Right cardiac atrium (tissue), 5 donors: ENCODE measurements at regions not wholly inside any gene's neighbourhood (a gene's known extent, or its start where the extent isn't known, plus 50 kb on each side); places are given as distances from the start of the nearest gene placed in this dataset.
A peak's percentile ranks its signal among the peaks of the same experiment; 100 is the strongest.
"Not testable (repeated sequence)": the region's sequence is repeated elsewhere in the genome, so short reads cannot be mapped to it uniquely, and the experiment has no call there.

ENCODE experiments used
- ATAC-seq, 2 donors: fragments of 200-7000 bp; cut with Tn5 transposase; one replicate each; pipeline versions ENCODE4 v1.8.0 to v1.9.1; 2020; ENCODE audit warnings: moderate library complexity in 2 of 2, mild to moderate bottlenecking in 1 of 2
- DNase-seq, 3 donors: peaks; one replicate each; pipeline ENCODE4 v3.0.0-alpha.2; 2020
- H3K27ac ChIP-seq: one replicate; pipeline ENCODE4 v1.5.1; 2013; ENCODE audit warnings: mild to moderate bottlenecking, low read length, control low read depth, moderate library complexity
- H3K27me3 ChIP-seq: one replicate; pipeline ENCODE4 v1.6.1; 2013; ENCODE audit not compliant: control insufficient read depth, insufficient read depth
- H3K4me1 ChIP-seq: one replicate; pipeline ENCODE4 v1.6.1; 2013; ENCODE audit warnings: low read length; ENCODE audit not compliant: control insufficient read depth, insufficient read depth
- H3K4me3 ChIP-seq: one replicate; pipeline ENCODE4 v1.5.1; 2013; ENCODE audit warnings: low read length, control low read depth
- H3K9me3 ChIP-seq: one replicate; pipeline ENCODE4 v1.6.1; 2013; ENCODE audit warnings: low read length; ENCODE audit not compliant: control insufficient read depth
- WGBS: extraction: QIAGEN DNeasy Blood & Tissue Kit; methylation state at CpG from one replicate; pipeline ENCODE4 v1.1.7; 2013; 5-methylcytosine and 5-hydroxymethylcytosine counted together
- intact Hi-C, 4 donors: fragments of 100-400 bp; cut with DNase I; formaldehyde crosslinking; loops; one replicate each; pipeline versions ENCODE4 v1.11.0 to v1.14.0; 2022 to 2023
- donor health status: healthy with polysubstance abuse.
- donor health status: DM: no; HTN: yes; CAD: no.
- donor health status: DM: no; HTN: no; CAD: no.
- donor health status: DM: no; HTN: yes; CAD: no; lungs with severe emphysema.
- donor health status: DM: yes; HTN: yes; CAD: no.

DNA sequence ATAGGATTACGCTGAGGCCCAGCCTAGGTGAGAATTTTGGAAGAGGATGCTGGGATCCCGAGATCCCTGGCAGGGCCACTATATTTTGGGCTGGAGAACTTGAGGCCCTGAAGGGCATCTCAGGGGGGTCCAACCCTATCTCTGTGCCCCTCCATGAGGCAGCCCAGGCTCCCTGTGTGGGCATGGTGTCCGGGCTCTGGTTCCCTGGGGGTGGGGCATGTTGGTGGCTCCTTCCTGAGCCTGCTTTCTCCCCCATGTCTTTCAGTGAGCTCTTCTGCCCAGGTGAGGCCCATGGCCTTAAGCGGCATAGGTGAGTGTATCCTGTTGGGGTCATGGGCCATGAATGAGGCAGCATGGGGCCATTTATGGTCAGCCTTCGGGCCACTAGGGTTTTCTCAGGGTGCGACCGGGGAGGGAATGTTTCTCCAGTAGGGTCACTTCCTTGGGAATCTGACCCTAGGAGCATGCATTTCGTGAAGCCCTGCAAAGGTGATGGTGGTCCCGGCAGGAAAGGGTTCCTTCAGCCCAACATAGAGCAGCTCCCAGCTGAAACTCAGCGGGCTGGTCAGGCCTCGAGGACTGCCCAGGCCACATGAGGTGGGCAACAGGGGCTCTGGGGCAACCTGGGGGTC is 191.3 kb downstream of the UBE3A start:
- peak in 2 of 3 donors; percentile 8 to 11 for DNase-seq
- H3K27me3 ChIP-seq, result no peaks in the 10 kb centered on the region
- intact Hi-C loops, result no loop called here
- no peak for ATAC-seq
- 89% methylated on average over 11 of the region's 11 CpGs for WGBS
- no peak overlapping the region for H3K27ac ChIP-seq
- H3K4me1 ChIP-seq, result no peaks in the 10 kb centered on the region
- no peaks in the 10 kb centered on the region for H3K9me3 ChIP-seq
- H3K4me3 ChIP-seq, result no peak overlapping the region

DNA sequence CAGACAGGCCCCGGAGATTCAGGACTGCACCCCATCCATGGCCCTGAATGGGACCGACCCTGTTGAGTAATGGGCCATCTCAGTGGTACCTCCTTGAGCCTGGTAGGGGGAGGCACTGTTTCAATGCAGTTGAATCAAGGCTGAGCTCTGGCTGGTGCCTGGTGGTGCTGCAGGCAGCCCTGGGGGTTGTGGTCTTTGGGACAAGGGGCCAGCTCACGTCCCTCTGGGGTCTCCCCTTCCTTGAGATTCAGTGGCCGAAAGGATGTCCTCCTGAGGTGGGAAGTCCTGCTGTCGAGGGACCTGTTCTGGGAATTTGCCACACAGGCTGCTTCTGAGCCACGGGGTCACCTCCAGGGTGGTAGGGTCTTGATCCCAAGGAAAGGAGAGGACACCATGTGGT is 190.7 kb downstream of the UBE3A start:
- H3K9me3 ChIP-seq, intact Hi-C loops, H3K4me1 ChIP-seq, H3K27ac ChIP-seq, H3K4me3 ChIP-seq, ATAC-seq, H3K27me3 ChIP-seq: not testable (repeated sequence)
- DNase-seq, result peak in 1 of 3 donors; percentile 7
- WGBS, result 68% methylated on average over 5 of the region's 6 CpGs

DNA sequence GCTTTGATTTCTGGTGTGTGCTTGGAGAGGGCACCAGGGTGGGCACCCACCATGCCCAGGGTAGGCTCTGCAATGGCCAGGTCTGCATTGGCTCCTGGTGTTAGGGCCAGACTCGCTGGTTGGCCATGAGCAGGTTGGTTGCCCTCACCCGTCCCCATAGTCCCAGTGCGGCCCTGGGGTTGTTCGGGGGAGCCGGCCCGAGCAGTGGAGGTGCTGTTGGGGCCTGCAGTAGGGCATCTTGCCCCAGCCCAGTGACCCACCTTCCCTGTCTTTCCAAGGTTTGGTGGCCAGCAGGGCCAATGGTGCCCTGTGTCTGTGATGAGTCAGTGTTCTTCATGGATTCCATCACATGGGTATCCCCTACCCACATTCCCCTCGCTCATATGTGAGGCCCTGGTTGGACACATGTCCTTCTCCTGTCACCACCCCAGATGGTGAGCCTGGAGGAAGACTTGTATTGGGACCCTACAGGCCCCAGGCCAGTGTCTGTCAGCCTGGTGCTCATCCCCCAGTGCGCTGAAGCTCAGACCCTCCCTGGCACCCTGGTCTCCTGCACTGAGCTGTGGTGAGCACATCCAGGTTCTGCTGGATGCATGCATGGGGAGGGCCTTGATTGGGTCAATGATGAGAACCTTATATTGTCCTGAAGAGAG is 190.1 kb downstream of the UBE3A start:
- Histone ChIP-seq H3K4me1 (no peaks in the 10 kb centered on the region), H3K4me3 (no peak overlapping the region), H3K9me3 (no peaks in the 10 kb centered on the region), H3K27ac (no peak overlapping the region), H3K27me3 (no peaks in the 10 kb centered on the region)
- no peak for ATAC-seq
- 87% methylated on average over 8 of the region's 8 CpGs for WGBS
- intact Hi-C loops, result no loop called here
- peak in 2 of 3 donors; percentile 15 to 30 for DNase-seq

DNA sequence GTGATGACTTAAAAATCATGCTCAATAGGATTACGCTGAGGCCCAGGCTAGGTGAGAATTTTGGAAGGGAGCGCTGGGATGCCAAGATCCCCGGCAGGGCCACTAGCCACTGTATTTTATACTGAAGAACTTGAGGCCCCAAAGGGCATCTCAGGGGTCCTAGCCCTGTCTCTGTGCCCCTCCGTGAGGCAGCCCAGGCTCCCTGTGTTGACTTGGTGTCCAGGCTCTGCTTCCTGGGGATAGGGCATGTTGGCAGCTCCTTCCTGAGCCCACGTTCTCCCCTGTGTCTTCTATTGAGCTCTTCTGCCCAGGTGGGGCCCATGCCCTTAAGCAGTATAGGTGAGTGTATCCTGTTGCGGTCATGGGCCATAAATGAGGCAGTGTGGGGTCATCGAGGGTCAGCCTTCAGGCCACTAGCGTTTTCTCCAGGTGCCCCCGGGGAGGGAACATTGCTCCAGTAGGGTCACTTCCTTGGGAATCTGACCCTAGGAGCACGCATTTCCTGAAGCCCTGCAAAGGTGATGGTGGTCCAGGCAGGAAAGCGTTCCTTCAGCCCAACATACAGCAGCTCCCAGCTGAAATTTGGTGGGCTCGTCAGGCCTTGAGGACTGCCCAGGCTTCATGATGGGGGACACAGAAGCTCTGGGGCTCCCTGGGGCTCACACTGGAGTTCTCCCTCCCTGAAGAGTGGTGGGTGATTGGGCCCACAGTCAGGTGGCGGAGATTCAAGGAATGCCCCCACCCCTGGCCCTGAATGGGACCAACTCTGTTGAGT is 189.4 kb downstream of the UBE3A start:
- Histone ChIP-seq H3K27me3 (no peaks in the 10 kb centered on the region), H3K27ac (no peak overlapping the region), H3K4me1 (no peaks in the 10 kb centered on the region), H3K4me3 (no peak overlapping the region), H3K9me3 (no peaks in the 10 kb centered on the region)
- 86% methylated on average over 13 of the region's 13 CpGs for WGBS
- ATAC-seq (no peak), DNase-seq (peak in 2 of 3 donors; percentile 6 to 16)
- intact Hi-C loops, result no loop called here

DNA sequence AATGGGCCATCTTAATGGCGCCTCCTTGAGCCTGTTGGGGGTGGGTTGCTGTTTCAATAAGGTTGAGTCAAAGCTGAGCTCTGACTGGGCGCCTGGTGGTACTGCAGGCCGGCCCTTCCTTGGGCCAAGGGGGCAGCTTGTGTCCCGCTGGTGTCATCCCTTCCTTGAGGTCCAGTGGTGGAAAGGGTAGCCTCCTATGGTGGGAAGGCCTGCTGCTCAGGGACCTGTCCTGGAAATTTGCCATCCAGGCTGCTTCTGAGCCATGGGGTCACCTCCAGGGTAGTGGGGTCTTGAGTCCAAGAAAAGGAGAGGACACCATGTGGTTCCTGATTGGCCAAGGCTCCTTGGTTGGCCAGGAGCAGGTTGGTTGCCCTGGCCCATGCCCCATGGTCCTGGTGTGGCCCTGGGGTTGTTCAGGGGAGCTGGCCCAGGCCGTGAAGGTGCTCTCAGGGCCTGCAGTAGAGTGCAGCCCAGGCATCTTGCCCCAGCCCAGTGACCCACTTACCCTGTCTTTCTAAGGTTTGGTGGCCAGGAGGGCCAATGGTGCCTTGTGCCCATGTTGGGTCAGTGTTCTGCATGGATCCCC is 188.7 kb downstream of the UBE3A start:
- H3K4me3 ChIP-seq, result no peak overlapping the region
- no peak for ATAC-seq
- H3K4me1 ChIP-seq, result no peaks in the 10 kb centered on the region
- no peak overlapping the region for H3K27ac ChIP-seq
- intact Hi-C loops, result no loop called here
- WGBS, result 69% methylated on average over 5 of the region's 5 CpGs
- DNase-seq, result peak in 1 of 3 donors; percentile 18
- no peaks in the 10 kb centered on the region for H3K27me3 ChIP-seq
- no peaks in the 10 kb centered on the region for H3K9me3 ChIP-seq

DNA sequence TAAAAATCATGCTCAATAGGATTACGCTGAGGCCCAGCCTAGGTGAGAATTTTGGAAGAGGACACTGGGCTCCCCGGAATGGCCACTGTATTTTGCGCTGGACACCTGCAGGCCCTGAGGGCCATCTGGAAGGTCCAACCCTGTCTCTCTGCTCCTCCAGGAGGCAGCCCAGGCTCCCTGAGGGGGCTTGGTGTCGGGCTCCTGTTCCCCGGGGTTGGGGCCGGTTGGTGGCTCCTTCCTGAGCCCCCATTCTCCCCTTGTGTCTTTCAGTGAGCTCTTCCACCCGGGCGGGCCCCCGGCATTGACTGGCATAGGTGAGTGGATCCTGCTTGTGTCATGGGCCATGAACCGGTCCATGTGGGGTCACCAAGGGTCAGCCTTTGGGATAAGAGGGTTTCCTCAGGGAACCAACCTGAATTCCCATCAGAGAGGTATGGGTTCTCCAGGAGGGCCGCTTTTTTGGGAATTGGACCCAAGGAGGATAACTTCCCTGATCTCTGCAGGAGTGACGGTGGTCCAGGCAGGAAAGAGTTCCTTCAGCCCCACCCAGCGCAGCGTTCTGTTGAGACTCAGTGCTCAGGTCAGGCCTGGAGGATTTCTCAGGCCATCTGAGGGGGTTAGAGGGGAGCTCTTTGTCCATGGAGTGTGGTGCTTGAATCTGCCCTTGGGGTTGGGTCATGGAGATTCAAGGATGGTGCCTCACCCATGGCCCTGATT is 187.8 kb downstream of the UBE3A start:
- ATAC-seq, result no peak
- Histone ChIP-seq H3K9me3 (peaks cover 2% of the 10 kb centered on the region), H3K4me3 (no peak overlapping the region), H3K27me3 (no peaks in the 10 kb centered on the region), H3K27ac (no peak overlapping the region), H3K4me1 (no peaks in the 10 kb centered on the region)
- 93% methylated on average over 14 of the region's 14 CpGs for WGBS
- peak in 1 of 3 donors; percentile 9 for DNase-seq
- intact Hi-C loops, result no loop called here

DNA sequence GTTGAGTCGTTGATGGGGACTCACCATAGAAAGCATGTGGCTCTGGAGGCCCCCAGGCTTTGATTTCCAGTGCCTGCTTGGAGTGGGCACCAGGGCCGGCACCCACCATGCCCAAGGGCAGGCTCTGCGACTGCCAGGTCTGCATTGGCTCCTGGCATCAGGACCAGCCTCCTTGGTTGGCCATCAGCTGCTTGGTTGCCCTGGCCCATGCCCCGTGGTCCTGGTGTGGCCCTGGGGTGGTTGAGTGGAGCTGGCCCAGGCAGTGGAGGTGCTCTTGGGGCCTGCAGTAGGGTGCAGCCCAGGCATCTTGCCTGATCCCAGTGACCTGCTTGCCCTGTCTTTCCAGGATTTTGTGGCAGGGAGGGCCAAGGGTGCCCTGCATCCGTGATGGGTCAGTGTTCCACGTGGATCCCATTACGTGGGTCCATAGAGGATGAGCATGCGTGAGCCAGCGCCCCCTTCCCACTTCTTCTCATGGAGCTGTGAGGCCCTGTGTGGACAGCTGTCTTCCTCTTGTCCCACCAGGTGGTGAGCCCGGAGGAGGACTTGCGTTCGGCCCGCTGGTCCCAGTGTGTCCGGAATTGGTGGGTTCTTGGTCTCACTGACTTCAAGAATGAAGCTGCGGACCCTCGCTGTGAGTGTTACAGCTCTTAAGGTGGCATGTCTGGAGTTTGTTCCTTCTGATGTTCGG is 187.0 kb downstream of the UBE3A start:
- Histone ChIP-seq H3K9me3 (peaks cover 2% of the 10 kb centered on the region), H3K4me3 (no peak overlapping the region), H3K27me3 (no peaks in the 10 kb centered on the region), H3K27ac (no peak overlapping the region), H3K4me1 (no peaks in the 10 kb centered on the region)
- intact Hi-C loops, result no loop called here
- DNase-seq, result peak in 1 of 3 donors; percentile 20
- no peak for ATAC-seq
- 85% methylated on average over 17 of the region's 17 CpGs for WGBS

DNA sequence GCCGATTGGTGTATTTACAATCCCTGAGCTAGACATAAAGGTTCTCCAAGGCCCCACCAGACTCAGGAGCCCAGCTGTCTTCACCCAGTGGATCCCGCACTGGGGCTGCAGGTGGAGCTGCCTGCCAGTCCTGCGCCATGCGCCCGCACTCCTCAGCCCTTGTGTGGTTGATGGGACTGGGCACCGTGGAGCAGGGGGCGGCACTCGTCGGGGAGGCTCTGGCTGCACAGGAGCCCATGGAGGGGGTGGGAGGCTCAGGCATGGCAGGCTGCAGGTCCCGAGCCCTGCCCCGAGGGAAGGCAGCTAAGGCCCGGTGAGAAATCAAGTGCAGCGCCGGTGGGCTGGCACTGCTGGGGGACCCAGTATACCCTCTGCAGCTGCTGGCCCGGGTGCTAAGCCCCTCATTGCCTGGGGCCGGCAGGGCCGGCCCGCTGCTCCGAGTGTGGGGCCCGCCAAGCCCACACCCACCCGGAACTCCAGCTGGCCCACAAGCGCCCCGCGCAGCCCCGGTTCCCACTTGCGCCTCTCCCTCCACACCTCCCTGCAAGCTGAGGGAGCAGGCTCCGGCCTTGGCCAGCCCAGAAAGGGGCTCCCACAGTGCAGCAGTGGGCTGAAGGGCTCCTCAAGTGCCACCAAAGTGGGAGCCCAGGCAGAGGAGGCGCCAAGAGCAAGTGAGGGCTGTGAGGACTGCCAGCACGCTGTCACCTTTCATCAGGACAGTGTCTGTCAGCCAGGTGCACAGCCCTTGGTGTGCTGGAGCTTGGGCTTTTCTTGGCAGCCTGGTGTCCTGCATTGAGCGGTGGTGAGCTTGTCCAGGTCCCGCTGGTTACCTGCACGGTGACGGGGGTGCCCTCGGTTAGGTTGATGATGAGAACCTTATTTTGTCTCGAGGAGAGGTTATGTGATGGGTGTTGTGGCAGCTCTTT is 185.5 kb downstream of the UBE3A start:
- H3K4me3 ChIP-seq, intact Hi-C loops, ATAC-seq, H3K9me3 ChIP-seq, H3K27me3 ChIP-seq, H3K27ac ChIP-seq, H3K4me1 ChIP-seq: not testable (repeated sequence)
- DNase-seq, result peak in 2 of 3 donors; percentile 20 to 42
- 91% methylated on average over 35 of the region's 35 CpGs for WGBS

DNA sequence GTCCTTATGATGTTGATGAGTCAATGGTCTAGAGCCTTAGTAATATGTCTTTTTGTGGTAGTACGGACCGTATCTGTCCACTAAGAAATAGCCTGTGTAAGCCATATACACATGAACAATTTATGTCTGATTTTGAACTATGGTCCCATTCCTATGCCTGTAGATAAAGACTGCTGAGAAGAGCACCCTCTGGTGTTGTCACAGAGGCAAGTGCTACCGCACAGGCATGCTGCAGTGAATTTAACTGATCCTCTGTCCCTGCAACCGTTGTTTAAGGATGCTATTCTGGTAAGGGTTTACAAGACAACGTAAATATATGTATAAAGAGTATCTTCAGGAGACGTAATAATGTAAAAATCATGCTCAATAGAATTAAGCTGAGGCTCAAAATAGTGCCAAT is 170.7 kb downstream of the UBE3A start:
- H3K4me3 ChIP-seq, result no peak overlapping the region
- intact Hi-C loops, result no loop called here
- no peaks in the 10 kb centered on the region for H3K9me3 ChIP-seq
- DNase-seq (no peak), ATAC-seq (no peak)
- 39% methylated on average over 6 of the region's 6 CpGs for whole genome bisulfite sequencing
- H3K27ac ChIP-seq, result no peak overlapping the region
- H3K4me1 ChIP-seq, result no peaks in the 10 kb centered on the region
- H3K27me3 ChIP-seq, result no peaks in the 10 kb centered on the region
